Sigmoid colon (tissue), 3 donors: ENCODE measurements at regions not wholly inside any gene's neighbourhood (a gene's known extent, or its start where the extent isn't known, plus 50 kb on each side); places are given as distances from the start of the nearest gene placed in this dataset.

Experiments used
- CTCF ChIP-seq, 4 experiments: fragments of 450-650 bp in 3 of 4; fragments of 200-600 bp in 1 of 4; IDR thresholded peaks; one replicate each; pipeline ENCODE4 v1.5.1; 2016 to 2019; ENCODE audit warnings: antibody characterized with exemption in 4 of 4, mild to moderate bottlenecking in 3 of 4, moderate library complexity in 2 of 4
- POLR2A ChIP-seq, 2 donors: fragments of 450-650 bp; IDR thresholded peaks; one replicate each; pipeline ENCODE4 v1.6.1; 2016; ENCODE audit warnings: antibody characterized with exemption in 2 of 2, mild to moderate bottlenecking in 2 of 2, moderate library complexity in 2 of 2

DNA sequence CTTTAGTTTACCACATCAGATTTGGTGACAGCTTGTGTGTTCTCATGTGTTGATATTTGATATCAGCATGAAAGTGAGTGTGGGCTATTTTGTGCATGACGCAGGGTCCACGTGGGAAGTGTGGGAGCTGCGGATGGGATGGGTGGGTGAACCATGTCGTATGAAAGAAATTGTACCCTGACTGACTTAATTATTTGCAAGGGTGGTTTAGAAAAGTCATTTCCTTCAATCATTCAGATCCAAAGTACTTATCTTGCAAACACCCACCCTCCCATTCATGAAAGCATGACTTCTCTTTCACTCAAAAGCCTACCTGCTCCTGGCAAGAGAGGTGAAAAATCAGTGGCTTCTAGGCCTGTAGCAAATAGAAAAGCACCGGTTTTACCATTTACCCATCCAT is 91.8 kb upstream of the BACH2 start:
- no peak for TF ChIP-seq CTCF (IDR thresholded peaks at IDR 0.05)
- TF ChIP-seq POLR2A (IDR thresholded peaks at IDR 0.05) = no peak
